ENCODE measurements at regions not wholly inside any gene's neighbourhood (a gene's known extent, or its start where the extent isn't known, plus 50 kb on each side); places are given as distances from the start of the nearest gene placed in this dataset.

GRCh38 chr9:13675638-13676000 lies 396.1 kb upstream of the MPDZ start:
- no peak for TF ChIP-seq EP300 (IDR thresholded peaks at IDR 0.05)
- TF ChIP-seq, protein P1, sequence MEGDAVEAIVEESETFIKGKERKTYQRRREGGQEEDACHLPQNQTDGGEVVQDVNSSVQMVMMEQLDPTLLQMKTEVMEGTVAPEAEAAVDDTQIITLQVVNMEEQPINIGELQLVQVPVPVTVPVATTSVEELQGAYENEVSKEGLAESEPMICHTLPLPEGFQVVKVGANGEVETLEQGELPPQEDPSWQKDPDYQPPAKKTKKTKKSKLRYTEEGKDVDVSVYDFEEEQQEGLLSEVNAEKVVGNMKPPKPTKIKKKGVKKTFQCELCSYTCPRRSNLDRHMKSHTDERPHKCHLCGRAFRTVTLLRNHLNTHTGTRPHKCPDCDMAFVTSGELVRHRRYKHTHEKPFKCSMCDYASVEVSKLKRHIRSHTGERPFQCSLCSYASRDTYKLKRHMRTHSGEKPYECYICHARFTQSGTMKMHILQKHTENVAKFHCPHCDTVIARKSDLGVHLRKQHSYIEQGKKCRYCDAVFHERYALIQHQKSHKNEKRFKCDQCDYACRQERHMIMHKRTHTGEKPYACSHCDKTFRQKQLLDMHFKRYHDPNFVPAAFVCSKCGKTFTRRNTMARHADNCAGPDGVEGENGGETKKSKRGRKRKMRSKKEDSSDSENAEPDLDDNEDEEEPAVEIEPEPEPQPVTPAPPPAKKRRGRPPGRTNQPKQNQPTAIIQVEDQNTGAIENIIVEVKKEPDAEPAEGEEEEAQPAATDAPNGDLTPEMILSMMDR (IDR thresholded peaks at IDR 0.05) = no peak

Data from sigmoid colon (tissue), 4 donors.